Right atrium auricular region (tissue), 2 donors: ENCODE measurements at regions not wholly inside any gene's neighbourhood (a gene's known extent, or its start where the extent isn't known, plus 50 kb on each side); places are given as distances from the start of the nearest gene placed in this dataset.

ENCODE experiments used
- DNase-seq: peaks from one replicate; pipeline ENCODE4 v3.0.0-alpha.2; 2019; ENCODE audit warnings: low spot score
- H3K27ac ChIP-seq, 2 donors: fragments of 200-600 bp; sonication (generic); 1 replicate in 1 of 2; 2 replicates in 1 of 2; pipeline ENCODE4 v1.5.1; 2016 to 2019
- H3K27me3 ChIP-seq, 2 donors: fragments of 200-600 bp; sonication (generic); one replicate each; pipeline versions ENCODE4 v1.5.1 to v1.6.0; 2017 to 2019
- H3K36me3 ChIP-seq: fragments of 200-600 bp; sonication (generic); one replicate; pipeline ENCODE4 v1.5.1; 2016
- H3K4me1 ChIP-seq, 2 donors: fragments of 200-600 bp; sonication (generic); one replicate each; pipeline versions ENCODE4 v1.5.1 to v1.6.0; 2017 to 2019
- H3K4me3 ChIP-seq, 2 donors: fragments of 200-600 bp; sonication (generic); 1 replicate in 1 of 2; 2 replicates in 1 of 2; pipeline ENCODE4 v1.5.1; 2017 to 2019; ENCODE audit warnings: mild to moderate bottlenecking in 1 of 2, moderate library complexity in 1 of 2
- H3K9me3 ChIP-seq, 2 donors: fragments of 200-600 bp; sonication (generic); one replicate each; pipeline ENCODE4 v1.5.1; 2019
- TF ChIP-seq, protein P1 (sequence below), 2 donors: fragments of 200-600 bp; sonication (generic); IDR thresholded peaks; one replicate each; pipeline ENCODE4 v1.5.1; 2019; ENCODE audit warnings: antibody characterized with exemption in 2 of 2

DNA sequence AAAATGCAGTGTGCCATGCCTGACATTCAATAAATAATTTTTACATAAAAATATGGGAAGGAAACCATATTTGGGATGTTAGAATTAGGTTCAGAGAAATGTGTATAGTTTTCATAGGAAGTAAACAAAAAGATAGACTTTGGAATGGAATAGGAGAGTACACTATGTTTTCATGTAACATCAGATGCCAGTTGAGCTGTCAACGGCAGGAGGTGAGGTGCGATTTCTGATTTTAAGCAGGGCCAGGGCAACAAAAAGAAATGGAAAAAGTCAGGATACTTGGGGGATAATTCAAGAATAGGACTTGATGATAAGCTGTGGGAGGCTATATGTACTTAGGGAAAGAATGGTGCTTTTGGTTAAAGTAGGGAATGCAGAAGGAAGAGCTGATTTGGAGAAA lies 639.5 kb downstream of the OTOL1 start:
- H3K4me1 ChIP-seq, result no peaks in the 10 kb centered on the region
- H3K4me3 ChIP-seq, result no peak overlapping the region
- H3K27me3 ChIP-seq, result no peaks in the 10 kb centered on the region
- DNase-seq, result no peak
- H3K9me3 ChIP-seq, result no peaks in the 10 kb centered on the region
- TF ChIP-seq, protein P1, sequence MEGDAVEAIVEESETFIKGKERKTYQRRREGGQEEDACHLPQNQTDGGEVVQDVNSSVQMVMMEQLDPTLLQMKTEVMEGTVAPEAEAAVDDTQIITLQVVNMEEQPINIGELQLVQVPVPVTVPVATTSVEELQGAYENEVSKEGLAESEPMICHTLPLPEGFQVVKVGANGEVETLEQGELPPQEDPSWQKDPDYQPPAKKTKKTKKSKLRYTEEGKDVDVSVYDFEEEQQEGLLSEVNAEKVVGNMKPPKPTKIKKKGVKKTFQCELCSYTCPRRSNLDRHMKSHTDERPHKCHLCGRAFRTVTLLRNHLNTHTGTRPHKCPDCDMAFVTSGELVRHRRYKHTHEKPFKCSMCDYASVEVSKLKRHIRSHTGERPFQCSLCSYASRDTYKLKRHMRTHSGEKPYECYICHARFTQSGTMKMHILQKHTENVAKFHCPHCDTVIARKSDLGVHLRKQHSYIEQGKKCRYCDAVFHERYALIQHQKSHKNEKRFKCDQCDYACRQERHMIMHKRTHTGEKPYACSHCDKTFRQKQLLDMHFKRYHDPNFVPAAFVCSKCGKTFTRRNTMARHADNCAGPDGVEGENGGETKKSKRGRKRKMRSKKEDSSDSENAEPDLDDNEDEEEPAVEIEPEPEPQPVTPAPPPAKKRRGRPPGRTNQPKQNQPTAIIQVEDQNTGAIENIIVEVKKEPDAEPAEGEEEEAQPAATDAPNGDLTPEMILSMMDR (IDR thresholded peaks at IDR 0.05), result no peak
- H3K36me3 ChIP-seq, result no peaks in the 10 kb centered on the region
- H3K27ac ChIP-seq, result peak overlapping the region; percentile 53 to 71

DNA sequence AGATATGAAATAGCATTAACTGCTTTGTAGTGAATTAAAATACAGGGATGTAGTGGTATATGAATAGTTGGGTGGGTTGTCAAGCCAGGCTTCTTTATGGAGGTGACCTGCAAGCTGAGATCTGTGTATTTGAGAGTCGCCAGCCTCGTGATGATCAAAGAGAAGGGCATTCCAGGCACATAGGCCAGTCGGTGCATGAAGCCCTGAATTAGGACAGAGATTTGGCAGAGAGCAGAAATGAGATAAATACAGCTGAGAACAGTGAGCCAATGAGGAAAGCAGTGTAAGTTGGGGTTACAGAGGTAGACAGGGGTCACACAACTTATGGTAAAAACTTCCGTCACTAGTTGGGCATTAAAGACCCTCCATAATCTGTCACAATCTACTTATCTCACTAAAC lies 641.9 kb downstream of the OTOL1 start:
- Histone ChIP-seq H3K9me3 (no peaks in the 10 kb centered on the region), H3K27ac (peak overlapping the region; percentile 0 to 71), H3K36me3 (no peaks in the 10 kb centered on the region), H3K27me3 (no peaks in the 10 kb centered on the region), H3K4me3 (no peak overlapping the region), H3K4me1 (no peaks in the 10 kb centered on the region)
- no peak for DNase-seq
- TF ChIP-seq, protein P1 (IDR thresholded peaks at IDR 0.05), result no peak

DNA sequence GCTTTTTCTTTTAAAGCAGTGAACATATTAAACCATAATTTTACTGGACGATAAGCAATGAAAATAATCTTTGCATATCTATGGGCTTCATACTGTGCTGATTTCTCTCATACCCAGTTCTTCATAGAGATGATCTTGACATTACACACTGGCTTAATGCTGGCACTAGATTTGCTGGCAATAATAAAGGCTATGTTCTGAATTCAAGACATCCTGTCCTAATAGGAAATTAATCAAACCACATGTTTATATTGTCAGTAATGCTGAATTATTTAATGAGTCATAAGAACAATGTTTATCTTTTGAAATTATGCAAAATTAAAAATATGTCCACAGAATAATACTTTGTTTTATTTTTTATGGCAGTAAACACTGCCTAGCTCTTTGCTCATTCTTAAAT lies 643.2 kb downstream of the OTOL1 start:
- Histone ChIP-seq H3K27me3 (no peaks in the 10 kb centered on the region), H3K27ac (no peak overlapping the region), H3K36me3 (no peaks in the 10 kb centered on the region), H3K4me1 (no peaks in the 10 kb centered on the region), H3K4me3 (no peak overlapping the region), H3K9me3 (no peaks in the 10 kb centered on the region)
- TF ChIP-seq, protein P1 (IDR thresholded peaks at IDR 0.05), result no peak
- no peak for DNase-seq

DNA sequence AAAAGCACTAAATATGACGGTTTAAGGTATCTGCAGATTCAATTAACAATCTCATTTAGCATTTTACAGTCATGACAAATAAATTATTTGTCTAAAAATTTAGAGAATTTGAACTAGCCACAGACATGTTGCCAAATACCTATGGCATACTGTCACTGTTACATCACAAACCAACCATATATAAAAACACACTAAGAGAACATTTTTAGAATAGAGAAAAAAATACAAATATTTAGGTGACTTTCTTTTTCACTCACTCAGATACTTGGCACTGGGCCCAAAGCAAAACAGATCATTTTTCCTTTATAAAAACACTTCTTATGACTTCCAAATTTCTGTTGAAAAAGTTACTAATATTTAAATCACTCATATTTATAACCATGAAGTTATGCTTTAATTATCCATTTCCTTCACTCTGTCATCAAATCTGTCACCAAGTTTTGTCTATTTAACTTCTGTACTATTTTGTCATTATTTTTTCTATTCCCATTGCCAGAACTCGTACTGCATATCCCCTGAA lies 644.7 kb downstream of the OTOL1 start:
- H3K27me3 ChIP-seq, result no peaks in the 10 kb centered on the region
- DNase-seq, result no peak
- H3K27ac ChIP-seq, result no peak overlapping the region
- no peak overlapping the region for H3K4me3 ChIP-seq
- H3K36me3 ChIP-seq, result no peaks in the 10 kb centered on the region
- TF ChIP-seq, protein P1 (IDR thresholded peaks at IDR 0.05), result no peak
- H3K4me1 ChIP-seq, result no peaks in the 10 kb centered on the region
- no peaks in the 10 kb centered on the region for H3K9me3 ChIP-seq

DNA sequence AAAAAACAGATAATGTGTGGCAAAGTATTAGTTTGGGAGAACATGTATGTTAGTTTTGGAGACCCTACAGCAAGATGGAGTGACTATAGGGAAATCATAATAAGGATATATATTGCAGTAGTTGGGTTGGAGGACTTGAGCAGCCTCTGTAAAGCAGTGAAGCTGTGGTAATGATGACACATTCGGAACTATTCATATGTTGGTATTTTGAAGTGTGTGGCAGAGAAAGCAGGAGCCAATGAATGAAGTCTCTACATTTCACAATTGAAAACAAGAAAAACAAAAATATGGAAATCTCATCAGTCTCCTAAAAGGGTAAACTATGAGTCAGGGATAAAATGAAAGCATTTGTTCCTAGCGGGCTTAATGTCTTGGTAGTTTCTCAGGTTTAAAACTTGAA lies 645.9 kb downstream of the OTOL1 start:
- DNase-seq, result no peak
- no peaks in the 10 kb centered on the region for H3K9me3 ChIP-seq

DNA sequence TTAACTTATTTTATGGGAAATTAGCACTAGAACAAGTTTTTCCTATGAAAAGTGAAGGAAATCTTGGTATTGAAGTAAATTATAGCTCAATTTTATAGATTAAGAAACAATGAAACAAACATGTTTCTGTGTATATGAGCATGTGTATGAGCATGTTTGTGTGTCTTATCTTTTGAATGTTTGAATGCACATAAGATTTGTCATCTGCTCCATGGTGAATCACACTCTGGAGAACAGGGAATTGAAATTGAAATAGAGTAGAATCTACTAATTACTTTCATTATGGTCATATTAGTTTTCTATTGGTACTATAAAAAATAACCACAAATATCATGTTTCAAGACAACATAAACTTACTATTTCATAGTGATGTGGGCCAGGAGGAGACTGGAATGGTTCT lies 646.6 kb downstream of the OTOL1 start:
- Histone ChIP-seq H3K4me1 (no peaks in the 10 kb centered on the region), H3K36me3 (no peaks in the 10 kb centered on the region), H3K4me3 (no peak overlapping the region), H3K9me3 (no peaks in the 10 kb centered on the region), H3K27me3 (no peaks in the 10 kb centered on the region), H3K27ac (no peak overlapping the region)
- TF ChIP-seq, protein P1 (IDR thresholded peaks at IDR 0.05), result no peak
- no peak for DNase-seq

More for the DNA sequence above, 645.9 kb downstream of the OTOL1 start:
- no peaks in the 10 kb centered on the region for H3K36me3 ChIP-seq
- no peak overlapping the region for H3K4me3 ChIP-seq
- H3K4me1 ChIP-seq, result no peaks in the 10 kb centered on the region
- H3K27me3 ChIP-seq, result no peaks in the 10 kb centered on the region
- no peak overlapping the region for H3K27ac ChIP-seq
- TF ChIP-seq, protein P1 (IDR thresholded peaks at IDR 0.05), result no peak
